ENCODE measurements at regions not wholly inside any gene's neighbourhood (a gene's known extent, or its start where the extent isn't known, plus 50 kb on each side); places are given as distances from the start of the nearest gene placed in this dataset.

- Histone ChIP-seq H3K4me3 (ENCODE audit: control extremely low read depth in 1 of 5, extremely low read depth in 1 of 5, insufficient read depth in 1 of 5, low read depth in 2 of 5, low read length in 4 of 5) (no peak overlapping the region), H3K9me3 (ENCODE audit: control extremely low read depth in 1 of 3, control insufficient read depth in 2 of 3, insufficient read depth in 1 of 3, low read length in 2 of 3) (no peaks in the 10 kb centered on the region), H3K27ac (ENCODE audit: low read length in 2 of 2) (no peak overlapping the region), H4K20me1 (ENCODE audit: control insufficient read depth, insufficient read depth, low read length, poor library complexity, severe bottlenecking) (no peaks in the 10 kb centered on the region), H3K9ac (ENCODE audit: low read length) (no peak overlapping the region), H3K27me3 (replicated peaks in 1 of 4; ENCODE audit: control extremely low read depth in 1 of 4, control insufficient read depth in 3 of 4, insufficient read depth in 4 of 4, low read length in 3 of 4) (no peaks in the 10 kb centered on the region), H3K4me1 (ENCODE audit: control insufficient read depth in 2 of 2, insufficient read depth in 2 of 2, low read length in 2 of 2) (no peaks in the 10 kb centered on the region), H3K79me2 (ENCODE audit: control insufficient read depth, insufficient read depth, low read length) (no peaks in the 10 kb centered on the region), H3K4me2 (replicated peaks; ENCODE audit: low read depth, low read length, poor library complexity, severe bottlenecking) (no peak overlapping the region), H3K36me3 (replicated peaks in 1 of 2; ENCODE audit: control extremely low read depth in 1 of 2, control insufficient read depth in 1 of 2, extremely low read depth in 1 of 2, insufficient read depth in 2 of 2, low read length in 1 of 2) (no peaks in the 10 kb centered on the region), H2AFZ (ENCODE audit: insufficient read depth, low read depth, low read length, poor library complexity, severe bottlenecking) (no peak overlapping the region)
- ChIA-PET CTCF (no interaction called here), POLR2A (no interaction called here)
- intact Hi-C loops (cut with micrococcal nuclease) = no loop called here
- Mint-ChIP-seq H3K4me3 (no peak overlapping the region), H3K4me1 (no peaks in the 10 kb centered on the region), H3K9me3 (ENCODE audit: insufficient read depth) (no peaks in the 10 kb centered on the region), H3K27me3 (no peaks in the 10 kb centered on the region), H3K27ac (no peak overlapping the region)
- TF ChIP-seq EZH2 (IDR thresholded peaks at IDR 0.05; ENCODE audit: borderline replicate concordance, insufficient read depth, low read depth, low read length, poor library complexity, severe bottlenecking) (no peak), CTCF (IDR thresholded peaks at IDR 0.05) (no peak)
- WGBS (ENCODE audit: insufficient coverage) = no CpG with 5 or more reads among the region's 2 CpGs
- ATAC-seq (ENCODE audit: low read depth) (no peak), DNase-seq (no peak)
Measured at GRCh38 chr4:96974295-96974694, 1134.4 kb downstream of the PDHA2 start.

GRCh38 chr4:96983830-96984229 lies 1143.9 kb downstream of the PDHA2 start:
- no peak overlapping the region for H3K27ac ChIP-seq (ENCODE audit: low read length in 2 of 2)
- ChIA-PET POLR2A (no interaction called here), CTCF (no interaction called here)
- Mint-ChIP-seq H3K4me3 (no peak overlapping the region), H3K27ac (no peak overlapping the region), H3K9me3 (ENCODE audit: insufficient read depth) (peaks cover 6% of the 10 kb centered on the region), H3K4me1 (no peaks in the 10 kb centered on the region), H3K27me3 (no peaks in the 10 kb centered on the region)
- no peaks in the 10 kb centered on the region for H4K20me1 ChIP-seq (ENCODE audit: control insufficient read depth, insufficient read depth, low read length, poor library complexity, severe bottlenecking)
- DNase-seq = no peak
- WGBS (ENCODE audit: insufficient coverage) = 50% methylated on average over 1 of the region's 1 CpG
- intact Hi-C loops (cut with micrococcal nuclease) = no loop called here
- no peak overlapping the region for H3K9ac ChIP-seq (ENCODE audit: low read length)
- no peak overlapping the region for H2AFZ ChIP-seq (ENCODE audit: insufficient read depth, low read depth, low read length, poor library complexity, severe bottlenecking)
- no peak overlapping the region for H3K4me2 ChIP-seq (replicated peaks; ENCODE audit: low read depth, low read length, poor library complexity, severe bottlenecking)
- H3K9me3 ChIP-seq (ENCODE audit: control extremely low read depth in 1 of 3, control insufficient read depth in 2 of 3, insufficient read depth in 1 of 3, low read length in 2 of 3) = no peaks in the 10 kb centered on the region
- no peaks in the 10 kb centered on the region for H3K27me3 ChIP-seq (replicated peaks in 1 of 4; ENCODE audit: control extremely low read depth in 1 of 4, control insufficient read depth in 3 of 4, insufficient read depth in 4 of 4, low read length in 3 of 4)
- H3K36me3 ChIP-seq (replicated peaks in 1 of 2; ENCODE audit: control extremely low read depth in 1 of 2, control insufficient read depth in 1 of 2, extremely low read depth in 1 of 2, insufficient read depth in 2 of 2, low read length in 1 of 2) = no peaks in the 10 kb centered on the region
- no peaks in the 10 kb centered on the region for H3K79me2 ChIP-seq (ENCODE audit: control insufficient read depth, insufficient read depth, low read length)
- no peaks in the 10 kb centered on the region for H3K4me1 ChIP-seq (ENCODE audit: control insufficient read depth in 2 of 2, insufficient read depth in 2 of 2, low read length in 2 of 2)
- ATAC-seq (ENCODE audit: low read depth) = no peak
- H3K4me3 ChIP-seq (ENCODE audit: control extremely low read depth in 1 of 5, extremely low read depth in 1 of 5, insufficient read depth in 1 of 5, low read depth in 2 of 5, low read length in 4 of 5) = no peak overlapping the region
- TF ChIP-seq CTCF (IDR thresholded peaks at IDR 0.05) = no peak
- no peak for TF ChIP-seq EZH2 (IDR thresholded peaks at IDR 0.05; ENCODE audit: borderline replicate concordance, insufficient read depth, low read depth, low read length, poor library complexity, severe bottlenecking)
